ENCODE measurements at regions not wholly inside any gene's neighbourhood (a gene's known extent, or its start where the extent isn't known, plus 50 kb on each side); places are given as distances from the start of the nearest gene placed in this dataset.

GRCh38 chr3:127476936-127477335 is 113.6 kb downstream of the TPRA1 start:
- no peak for TF ChIP-seq ZNF384 (IDR thresholded peaks at IDR 0.05)
- TF ChIP-seq ELF4 (IDR thresholded peaks at IDR 0.05) = no peak
- TF ChIP-seq LEF1 (IDR thresholded peaks at IDR 0.05; ENCODE audit: borderline replicate concordance) = no peak
- TF ChIP-seq TARDBP (IDR thresholded peaks at IDR 0.05) = no peak
- TF ChIP-seq, protein P1, sequence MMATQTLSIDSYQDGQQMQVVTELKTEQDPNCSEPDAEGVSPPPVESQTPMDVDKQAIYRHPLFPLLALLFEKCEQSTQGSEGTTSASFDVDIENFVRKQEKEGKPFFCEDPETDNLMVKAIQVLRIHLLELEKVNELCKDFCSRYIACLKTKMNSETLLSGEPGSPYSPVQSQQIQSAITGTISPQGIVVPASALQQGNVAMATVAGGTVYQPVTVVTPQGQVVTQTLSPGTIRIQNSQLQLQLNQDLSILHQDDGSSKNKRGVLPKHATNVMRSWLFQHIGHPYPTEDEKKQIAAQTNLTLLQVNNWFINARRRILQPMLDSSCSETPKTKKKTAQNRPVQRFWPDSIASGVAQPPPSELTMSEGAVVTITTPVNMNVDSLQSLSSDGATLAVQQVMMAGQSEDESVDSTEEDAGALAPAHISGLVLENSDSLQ (IDR thresholded peaks at IDR 0.05) = no peak
- TF ChIP-seq NFRKB (IDR thresholded peaks at IDR 0.05) = no peak

Measured in HEK293T (cell line).